PC-3 (cell line): ENCODE measurements at regions not wholly inside any gene's neighbourhood (a gene's known extent, or its start where the extent isn't known, plus 50 kb on each side); places are given as distances from the start of the nearest gene placed in this dataset.

Experiments used
- ATAC-seq: fragments of 200-7000 bp; cut with Tn5 transposase; 2 replicates; pipeline ENCODE4 v1.9.1; 2020; ENCODE audit warnings: mild to moderate bottlenecking, moderate library complexity
- BruUV-seq: library from RNA; stranded (reverse); fragments of 400-500 nt; replicated peaks from 2 replicates; lab custom pipeline; 2021; lab: Mats Ljungman, UMichigan
- CTCF ChIA-PET: fragments of 300-600 bp; sonication (Branson Sonifier 250); formaldehyde crosslinking; loops from one replicate; lab custom pipeline; 2022; ENCODE audit warnings: antibody characterized with exemption; lab: Charles Lee
- POLR2A ChIA-PET: fragments of 300-600 bp; sonication (Branson Sonifier 250); formaldehyde crosslinking; loops from one replicate; lab custom pipeline; 2022; ENCODE audit warnings: antibody characterized with exemption; ENCODE audit not compliant: unreplicated experiment; lab: Charles Lee
- DNase-seq: peaks from one replicate; pipeline ENCODE4 v3.0.0-alpha.2; 2015
- H2AFZ ChIP-seq: fragments of 300-600 bp; sonication (generic); 2 replicates; pipeline ENCODE4 v1.6.0; 2016; ENCODE audit warnings: antibody characterized with exemption, low read length
- H3F3A ChIP-seq: fragments of 300-600 bp; sonication (generic); one replicate; pipeline ENCODE4 v1.6.0; 2017; ENCODE audit warnings: antibody characterized with exemption, low read length, control low read depth, mild to moderate bottlenecking; ENCODE audit not compliant: unreplicated experiment
- H3K27ac ChIP-seq: fragments of 300-600 bp; sonication (generic); 2 replicates; pipeline ENCODE4 v1.5.1; 2016; ENCODE audit warnings: mild to moderate bottlenecking, low read length
- H3K27me3 ChIP-seq: fragments of 300-600 bp; sonication (generic); 2 replicates; pipeline ENCODE4 v1.6.1; 2016; ENCODE audit warnings: low read length, mixed read lengths
- H3K36me3 ChIP-seq: fragments of 300-600 bp; sonication (generic); 2 replicates; pipeline ENCODE4 v1.6.1; 2016; ENCODE audit warnings: low read depth, mixed run types, low read length, mixed read lengths
- H3K4me1 ChIP-seq: fragments of 300-600 bp; sonication (generic); 2 replicates; pipeline ENCODE4 v1.5.1; 2016; ENCODE audit warnings: low read length; ENCODE audit not compliant: insufficient read depth
- H3K4me2 ChIP-seq: fragments of 300-600 bp; sonication (generic); 2 replicates; pipeline ENCODE4 v1.6.0; 2016; ENCODE audit warnings: low read length
- H3K4me3 ChIP-seq: fragments of 300-600 bp; sonication (generic); 2 replicates; pipeline ENCODE4 v1.5.1; 2016; ENCODE audit warnings: mild to moderate bottlenecking, low read length, mixed read lengths
- H3K79me2 ChIP-seq: fragments of 300-600 bp; sonication (generic); 2 replicates; pipeline ENCODE4 v1.6.1; 2017; ENCODE audit warnings: low read length, mixed read lengths
- H3K9ac ChIP-seq: fragments of 300-600 bp; sonication (generic); 2 replicates; pipeline ENCODE4 v1.6.0; 2016; ENCODE audit warnings: mild to moderate bottlenecking, low read length
- H3K9me2 ChIP-seq: fragments of 300-600 bp; sonication (generic); replicated peaks from 2 replicates; pipeline ENCODE4 v1.6.1; 2016; ENCODE audit warnings: mixed run types, low read length, mixed read lengths
- H3K9me3 ChIP-seq: fragments of 300-600 bp; sonication (generic); 2 replicates; pipeline ENCODE4 v1.6.1; 2016; ENCODE audit warnings: low read length, mixed read lengths
- H4K20me1 ChIP-seq: fragments of 300-600 bp; sonication (generic); 2 replicates; pipeline ENCODE4 v1.6.1; 2016; ENCODE audit warnings: low read length, mixed read lengths
- EZH2 ChIP-seq: fragments of 300-600 bp; sonication (generic); IDR thresholded peaks from one replicate; pipeline ENCODE4 v1.6.1; 2017; ENCODE audit warnings: antibody characterized with exemption, mild to moderate bottlenecking, low read length; ENCODE audit not compliant: unreplicated experiment
- EZH2phosphoT487 ChIP-seq: fragments of 300-600 bp; sonication (generic); IDR thresholded peaks from 2 replicates; pipeline ENCODE4 v1.6.1; 2018; ENCODE audit warnings: mild to moderate bottlenecking, antibody characterized with exemption, low read length, borderline replicate concordance
- intact Hi-C: fragments of 100-400 bp; cut with micrococcal nuclease; formaldehyde crosslinking; loops from 2 replicates; pipeline ENCODE4 v1.9.0; 2023
- TF ChIP-seq, protein P1 (sequence below): fragments of 300-600 bp; sonication (generic); conservative IDR thresholded peaks from 2 replicates; pipeline ENCODE4 v1.5.1; 2017; ENCODE audit warnings: antibody characterized with exemption, low read depth, mild to moderate bottlenecking, low read length

DNA sequence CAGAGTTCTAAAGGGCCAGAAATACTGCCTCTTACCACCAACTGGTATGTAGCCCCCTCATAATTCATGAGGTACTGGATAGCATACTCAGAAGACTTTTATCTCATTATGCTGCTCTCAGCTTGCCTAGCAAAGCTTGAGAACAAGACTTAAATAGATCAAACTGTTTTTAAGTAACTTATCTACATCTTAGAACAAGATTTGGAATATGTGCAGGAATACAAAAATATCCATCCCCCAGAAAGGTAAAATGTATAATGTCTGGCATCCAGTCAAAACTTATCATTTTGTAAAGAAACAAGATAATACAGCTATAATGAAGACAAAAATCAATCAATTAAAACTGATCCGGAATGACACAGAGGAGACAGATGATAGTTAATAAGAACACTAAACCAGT is 400.4 kb upstream of the TGFBR2 start:
- ATAC-seq = no peak
- no TSS peak for BruUV-seq
- H3K9me3 ChIP-seq = no peaks in the 10 kb centered on the region
- DNase-seq = no peak
- H3K27me3 ChIP-seq = no peaks in the 10 kb centered on the region
- TF ChIP-seq EZH2 (no peak), EZH2phosphoT487 (no peak)
- TF ChIP-seq, protein P1, sequence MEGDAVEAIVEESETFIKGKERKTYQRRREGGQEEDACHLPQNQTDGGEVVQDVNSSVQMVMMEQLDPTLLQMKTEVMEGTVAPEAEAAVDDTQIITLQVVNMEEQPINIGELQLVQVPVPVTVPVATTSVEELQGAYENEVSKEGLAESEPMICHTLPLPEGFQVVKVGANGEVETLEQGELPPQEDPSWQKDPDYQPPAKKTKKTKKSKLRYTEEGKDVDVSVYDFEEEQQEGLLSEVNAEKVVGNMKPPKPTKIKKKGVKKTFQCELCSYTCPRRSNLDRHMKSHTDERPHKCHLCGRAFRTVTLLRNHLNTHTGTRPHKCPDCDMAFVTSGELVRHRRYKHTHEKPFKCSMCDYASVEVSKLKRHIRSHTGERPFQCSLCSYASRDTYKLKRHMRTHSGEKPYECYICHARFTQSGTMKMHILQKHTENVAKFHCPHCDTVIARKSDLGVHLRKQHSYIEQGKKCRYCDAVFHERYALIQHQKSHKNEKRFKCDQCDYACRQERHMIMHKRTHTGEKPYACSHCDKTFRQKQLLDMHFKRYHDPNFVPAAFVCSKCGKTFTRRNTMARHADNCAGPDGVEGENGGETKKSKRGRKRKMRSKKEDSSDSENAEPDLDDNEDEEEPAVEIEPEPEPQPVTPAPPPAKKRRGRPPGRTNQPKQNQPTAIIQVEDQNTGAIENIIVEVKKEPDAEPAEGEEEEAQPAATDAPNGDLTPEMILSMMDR = no peak
- no peak overlapping the region for H3K4me2 ChIP-seq
- H3K9ac ChIP-seq = no peak overlapping the region
- H4K20me1 ChIP-seq = no peaks in the 10 kb centered on the region
- no peaks in the 10 kb centered on the region for H3K36me3 ChIP-seq
- ChIA-PET CTCF (no interaction called here), POLR2A (no interaction called here)
- H2AFZ ChIP-seq = no peak overlapping the region
- H3K4me3 ChIP-seq = no peak overlapping the region
- no peak overlapping the region for H3K27ac ChIP-seq
- no peaks in the 10 kb centered on the region for H3K79me2 ChIP-seq
- intact Hi-C loops = no loop called here
- no peaks in the 10 kb centered on the region for H3K4me1 ChIP-seq
- H3K9me2 ChIP-seq = no peaks in the 10 kb centered on the region
- H3F3A ChIP-seq = no peaks in the 10 kb centered on the region

DNA sequence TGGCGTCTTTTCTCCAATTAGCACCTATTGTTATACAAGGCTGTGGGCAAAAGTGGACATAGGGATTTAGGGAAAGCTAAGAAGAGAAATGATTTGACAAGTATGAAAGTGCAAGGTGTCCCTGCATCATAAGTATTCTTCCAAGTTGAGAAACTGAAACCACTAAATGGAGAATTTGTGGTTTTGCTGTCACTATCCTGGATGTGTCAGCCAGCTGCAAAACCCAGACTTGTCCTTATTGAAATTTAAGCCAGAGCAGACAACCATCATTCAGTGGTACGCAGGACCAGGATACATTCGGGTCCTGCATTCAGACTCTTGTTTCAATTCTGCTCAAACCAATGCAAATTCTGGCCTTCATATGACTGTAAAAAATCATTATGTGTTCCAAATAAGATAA is 384.8 kb upstream of the TGFBR2 start:
- CTCF ChIA-PET = no interaction called here
- TF ChIP-seq, protein P1 = no peak
- TF ChIP-seq EZH2phosphoT487 (no peak), EZH2 (no peak)
- no peaks in the 10 kb centered on the region for H3F3A ChIP-seq
- no TSS peak for BruUV-seq
- no peak overlapping the region for H2AFZ ChIP-seq
- H3K4me3 ChIP-seq = no peak overlapping the region
- H3K27ac ChIP-seq = no peak overlapping the region
- DNase-seq (no peak), ATAC-seq (no peak)
- intact Hi-C loops = no loop called here
- no peak overlapping the region for H3K9ac ChIP-seq
- no peaks in the 10 kb centered on the region for H3K36me3 ChIP-seq
- POLR2A ChIA-PET = no interaction called here
- H3K27me3 ChIP-seq = no peaks in the 10 kb centered on the region
- no peaks in the 10 kb centered on the region for H4K20me1 ChIP-seq
- no peaks in the 10 kb centered on the region for H3K9me2 ChIP-seq
- no peak overlapping the region for H3K4me2 ChIP-seq
- no peaks in the 10 kb centered on the region for H3K9me3 ChIP-seq
- no peaks in the 10 kb centered on the region for H3K4me1 ChIP-seq
- H3K79me2 ChIP-seq = no peaks in the 10 kb centered on the region

DNA sequence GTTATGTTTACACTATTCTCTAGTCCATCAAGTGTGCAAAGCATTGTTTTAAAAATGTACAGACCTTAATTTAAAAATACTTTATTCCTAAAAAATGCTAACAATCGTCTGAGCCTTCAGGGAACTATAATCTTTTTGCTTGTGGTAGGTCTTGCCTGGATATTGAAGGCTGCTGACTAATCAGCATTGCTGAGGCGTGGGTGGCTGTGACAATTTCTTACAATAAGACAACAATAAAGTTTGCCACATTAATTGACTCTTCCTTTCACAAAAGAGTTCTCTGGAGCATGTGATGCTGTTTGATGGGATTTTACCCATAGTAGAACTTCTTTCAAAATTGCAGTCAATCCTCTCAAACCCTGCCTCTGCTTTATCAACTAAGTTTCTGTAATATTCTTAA is 384.0 kb upstream of the TGFBR2 start:
- DNase-seq = no peak
- no peaks in the 10 kb centered on the region for H4K20me1 ChIP-seq
- H3K27me3 ChIP-seq = no peaks in the 10 kb centered on the region
- H3K79me2 ChIP-seq = no peaks in the 10 kb centered on the region
- H3K4me1 ChIP-seq = peaks cover 4% of the 10 kb centered on the region
- H3F3A ChIP-seq = no peaks in the 10 kb centered on the region
- no peaks in the 10 kb centered on the region for H3K9me2 ChIP-seq
- no peak overlapping the region for H3K9ac ChIP-seq
- no peaks in the 10 kb centered on the region for H3K9me3 ChIP-seq
- no peaks in the 10 kb centered on the region for H3K36me3 ChIP-seq
- no peak overlapping the region for H3K4me2 ChIP-seq
- H3K27ac ChIP-seq = no peak overlapping the region
- no TSS peak for BruUV-seq
- ATAC-seq = no peak
- H3K4me3 ChIP-seq = no peak overlapping the region
- TF ChIP-seq EZH2 (no peak), EZH2phosphoT487 (no peak)
- TF ChIP-seq, protein P1 = no peak
- POLR2A ChIA-PET = no interaction called here
- H2AFZ ChIP-seq = no peak overlapping the region
- intact Hi-C loops = no loop called here
- CTCF ChIA-PET = no interaction called here
